SK-N-SH (cell line): ENCODE measurements at regions not wholly inside any gene's neighbourhood (a gene's known extent, or its start where the extent isn't known, plus 50 kb on each side); places are given as distances from the start of the nearest gene placed in this dataset.

Experiments
- CTCF ChIP-seq: fragments of 200-600 bp; sonication (generic); IDR thresholded peaks from 2 replicates; pipeline ENCODE4 v1.6.1; 2017; ENCODE audit warnings: antibody characterized with exemption, mild to moderate bottlenecking, moderate library complexity
- MEF2A ChIP-seq: IDR thresholded peaks from 2 replicates; pipeline ENCODE4 v1.4.0; 2012; ENCODE audit warnings: low read depth, borderline replicate concordance

GRCh38 chr6:144824018-144824417 is 538.9 kb downstream of the UTRN start:
- TF ChIP-seq MEF2A (no peak), CTCF (no peak)
